HEK293T (cell line): ENCODE measurements at regions not wholly inside any gene's neighbourhood (a gene's known extent, or its start where the extent isn't known, plus 50 kb on each side); places are given as distances from the start of the nearest gene placed in this dataset.

ENCODE experiments used
- ARNT ChIP-seq: fragments of 450-650 bp; IDR thresholded peaks from 2 replicates; pipeline ENCODE4 v1.6.1; 2017; ENCODE audit warnings: mild to moderate bottlenecking
- BHLHE40 ChIP-seq: fragments of 450-650 bp; IDR thresholded peaks from 2 replicates; pipeline ENCODE4 v1.6.1; 2016; ENCODE audit warnings: mild to moderate bottlenecking, moderate library complexity, borderline replicate concordance
- CTBP1 ChIP-seq: fragments of 450-650 bp; IDR thresholded peaks from 2 replicates; pipeline ENCODE4 v1.6.1; 2016; ENCODE audit warnings: borderline replicate concordance
- FOXA1 ChIP-seq: fragments of 450-650 bp; IDR thresholded peaks from 2 replicates; pipeline ENCODE4 v1.6.1; 2016; ENCODE audit warnings: mild to moderate bottlenecking
- FOXK2 ChIP-seq: fragments of 450-650 bp; IDR thresholded peaks from 2 replicates; pipeline ENCODE4 v1.6.1; 2016; ENCODE audit warnings: mild to moderate bottlenecking
- FOXM1 ChIP-seq: fragments of 450-650 bp; IDR thresholded peaks from 2 replicates; pipeline ENCODE4 v1.6.1; 2017; ENCODE audit warnings: mild to moderate bottlenecking, borderline replicate concordance
- HDGF ChIP-seq: fragments of 450-650 bp; IDR thresholded peaks from 2 replicates; pipeline ENCODE4 v1.6.1; 2017; ENCODE audit warnings: antibody characterized with exemption, borderline replicate concordance
- LEF1 ChIP-seq: fragments of 450-650 bp; IDR thresholded peaks from 2 replicates; pipeline ENCODE4 v1.6.1; 2017; ENCODE audit warnings: mild to moderate bottlenecking, borderline replicate concordance
- NFRKB ChIP-seq: fragments of 450-650 bp; IDR thresholded peaks from 2 replicates; pipeline ENCODE4 v1.6.1; 2016; ENCODE audit warnings: mild to moderate bottlenecking, moderate library complexity
- SP1 ChIP-seq: fragments of 450-650 bp; IDR thresholded peaks from 2 replicates; pipeline ENCODE4 v1.6.1; 2017
- SUZ12 ChIP-seq: fragments of 450-650 bp; IDR thresholded peaks from 2 replicates; pipeline ENCODE4 v1.6.1; 2016; ENCODE audit warnings: mild to moderate bottlenecking
- TARDBP ChIP-seq: fragments of 450-650 bp; IDR thresholded peaks from 2 replicates; pipeline ENCODE4 v1.6.1; 2016
- TF ChIP-seq, protein P1 (sequence below): fragments of 450-650 bp; IDR thresholded peaks from 2 replicates; pipeline ENCODE4 v1.6.1; 2016

DNA sequence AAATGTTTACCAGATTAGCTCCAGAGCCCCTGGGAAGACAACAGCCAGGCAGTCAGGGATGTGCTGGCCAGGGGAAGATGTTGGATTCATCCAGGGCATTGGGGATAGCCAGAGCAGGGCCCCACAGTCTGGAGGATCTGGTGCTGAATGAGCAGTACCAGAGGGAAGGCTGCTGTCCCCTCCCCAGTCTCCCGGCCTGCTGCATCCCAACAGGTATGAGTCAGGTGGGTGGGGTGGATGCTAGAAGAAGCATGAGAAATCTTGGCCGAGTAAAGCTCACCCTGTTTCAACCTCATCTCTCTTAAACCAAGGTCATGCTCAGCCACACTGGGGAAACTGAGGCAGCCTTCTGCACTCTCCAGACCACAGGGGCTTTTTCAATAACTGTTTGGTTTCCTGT is 71.9 kb upstream of the SEC14L1 start:
- no peak for TF ChIP-seq SP1
- TF ChIP-seq FOXK2: no peak
- TF ChIP-seq FOXA1: no peak
- no peak for TF ChIP-seq CTBP1
- no peak for TF ChIP-seq FOXM1
- TF ChIP-seq NFRKB: no peak
- TF ChIP-seq ARNT: no peak
- TF ChIP-seq BHLHE40: no peak
- no peak for TF ChIP-seq SUZ12
- TF ChIP-seq, protein P1, sequence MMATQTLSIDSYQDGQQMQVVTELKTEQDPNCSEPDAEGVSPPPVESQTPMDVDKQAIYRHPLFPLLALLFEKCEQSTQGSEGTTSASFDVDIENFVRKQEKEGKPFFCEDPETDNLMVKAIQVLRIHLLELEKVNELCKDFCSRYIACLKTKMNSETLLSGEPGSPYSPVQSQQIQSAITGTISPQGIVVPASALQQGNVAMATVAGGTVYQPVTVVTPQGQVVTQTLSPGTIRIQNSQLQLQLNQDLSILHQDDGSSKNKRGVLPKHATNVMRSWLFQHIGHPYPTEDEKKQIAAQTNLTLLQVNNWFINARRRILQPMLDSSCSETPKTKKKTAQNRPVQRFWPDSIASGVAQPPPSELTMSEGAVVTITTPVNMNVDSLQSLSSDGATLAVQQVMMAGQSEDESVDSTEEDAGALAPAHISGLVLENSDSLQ: no peak
- TF ChIP-seq TARDBP: no peak
- TF ChIP-seq LEF1: no peak
- no peak for TF ChIP-seq HDGF
